DOHH2 (cell line): ENCODE measurements at regions not wholly inside any gene's neighbourhood (a gene's known extent, or its start where the extent isn't known, plus 50 kb on each side); places are given as distances from the start of the nearest gene placed in this dataset.

Experiments used
- EZH2phosphoT487 ChIP-seq: fragments of 200-600 bp; sonication (generic); IDR thresholded peaks from 2 replicates; pipeline ENCODE4 v1.6.1; 2017; ENCODE audit warnings: borderline replicate concordance, mild to moderate bottlenecking, antibody characterized with exemption, low read length, moderate library complexity, mixed read lengths
- TF ChIP-seq, protein P1 (sequence below): fragments of 200-600 bp; sonication (generic); IDR thresholded peaks from one replicate; pipeline ENCODE4 v1.5.1; 2014; ENCODE audit warnings: antibody characterized with exemption, mild to moderate bottlenecking, low read depth, low read length; ENCODE audit not compliant: poor library complexity, severe bottlenecking

DNA sequence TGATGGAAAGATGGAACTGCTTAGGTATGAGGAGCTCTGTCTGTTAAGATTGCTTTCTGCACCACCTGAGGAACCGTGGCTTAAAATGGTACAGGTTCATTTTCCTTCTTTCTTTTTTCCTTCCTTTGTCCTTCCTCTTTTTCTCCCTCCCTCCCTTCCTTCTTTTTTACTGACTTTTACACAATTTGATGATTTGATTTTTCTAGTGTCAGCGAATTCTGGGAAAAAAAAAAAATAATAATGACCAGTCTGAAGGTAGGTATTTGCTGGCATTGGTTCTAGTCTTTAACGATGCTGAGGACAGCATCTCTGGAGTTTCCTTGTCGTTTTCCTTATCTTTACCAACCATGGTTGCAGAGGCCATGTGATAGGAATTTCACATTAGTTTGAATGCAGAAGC lies 613.5 kb downstream of the EDEM1 start:
- TF ChIP-seq, protein P1, sequence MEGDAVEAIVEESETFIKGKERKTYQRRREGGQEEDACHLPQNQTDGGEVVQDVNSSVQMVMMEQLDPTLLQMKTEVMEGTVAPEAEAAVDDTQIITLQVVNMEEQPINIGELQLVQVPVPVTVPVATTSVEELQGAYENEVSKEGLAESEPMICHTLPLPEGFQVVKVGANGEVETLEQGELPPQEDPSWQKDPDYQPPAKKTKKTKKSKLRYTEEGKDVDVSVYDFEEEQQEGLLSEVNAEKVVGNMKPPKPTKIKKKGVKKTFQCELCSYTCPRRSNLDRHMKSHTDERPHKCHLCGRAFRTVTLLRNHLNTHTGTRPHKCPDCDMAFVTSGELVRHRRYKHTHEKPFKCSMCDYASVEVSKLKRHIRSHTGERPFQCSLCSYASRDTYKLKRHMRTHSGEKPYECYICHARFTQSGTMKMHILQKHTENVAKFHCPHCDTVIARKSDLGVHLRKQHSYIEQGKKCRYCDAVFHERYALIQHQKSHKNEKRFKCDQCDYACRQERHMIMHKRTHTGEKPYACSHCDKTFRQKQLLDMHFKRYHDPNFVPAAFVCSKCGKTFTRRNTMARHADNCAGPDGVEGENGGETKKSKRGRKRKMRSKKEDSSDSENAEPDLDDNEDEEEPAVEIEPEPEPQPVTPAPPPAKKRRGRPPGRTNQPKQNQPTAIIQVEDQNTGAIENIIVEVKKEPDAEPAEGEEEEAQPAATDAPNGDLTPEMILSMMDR: no peak
- no peak for TF ChIP-seq EZH2phosphoT487
